HEK293 (cell line): ENCODE measurements at regions not wholly inside any gene's neighbourhood (a gene's known extent, or its start where the extent isn't known, plus 50 kb on each side); places are given as distances from the start of the nearest gene placed in this dataset.

Source experiments
- CTCF ChIA-PET: fragments of 350-600 bp; formaldehyde crosslinking; extraction: SDS; loops from one replicate; lab custom pipeline; 2021; ENCODE audit warnings: antibody characterized with exemption; lab: Yijun Ruan, JAX
- POLR2A ChIA-PET: fragments of 300-600 bp; formaldehyde crosslinking; extraction: SDS; loops from one replicate; lab custom pipeline; 2020; ENCODE audit warnings: antibody characterized with exemption, inconsistent platforms; lab: Yijun Ruan, JAX
- H3K27ac ChIP-seq: fragments of 200-500 bp; sonication (Bioruptor generic); 2 replicates; pipeline ENCODE4 v1.5.1; 2014; ENCODE audit warnings: low read depth, low read length, control low read depth, inconsistent platforms; ENCODE audit errors: extremely low read depth
- H3K36me3 ChIP-seq, 2 experiments: fragments of 200-500 bp in 1 of 2; sonication (Bioruptor generic) in 1 of 2; 1 replicate in 1 of 2; 2 replicates in 1 of 2; pipeline ENCODE4 v1.5.1; 2014 to 2017; ENCODE audit warnings: inconsistent platforms in 2 of 2, low read length in 2 of 2; ENCODE audit not compliant: control insufficient read depth in 2 of 2, insufficient read depth in 1 of 2
- H3K4me1 ChIP-seq: fragments of 200-500 bp; sonication (Bioruptor generic); 2 replicates; pipeline ENCODE4 v1.5.1; 2014; ENCODE audit warnings: mild to moderate bottlenecking, low read length, inconsistent platforms; ENCODE audit not compliant: control insufficient read depth, insufficient read depth
- H3K4me3 ChIP-seq: 2 replicates; pipeline ENCODE4 v1.5.1; 2011; ENCODE audit warnings: low read depth, mild to moderate bottlenecking, control low read depth, low read length, moderate library complexity
- H3K9me3 ChIP-seq: fragments of 200-500 bp; sonication (Bioruptor generic); 2 replicates; pipeline ENCODE4 v1.5.1; 2014; ENCODE audit warnings: low read depth, low read length, inconsistent platforms; ENCODE audit not compliant: control insufficient read depth, insufficient read depth
- BCL11B ChIP-seq: fragments of 450-650 bp; formaldehyde crosslinking; IDR thresholded peaks from 2 replicates; pipeline ENCODE4 v1.5.1; 2016; ENCODE audit warnings: low read depth, missing biosample characterization, missing genetic modification characterization
- IKZF3 ChIP-seq: fragments of 450-650 bp; IDR thresholded peaks from 2 replicates; pipeline ENCODE4 v1.5.0; 2018; ENCODE audit warnings: missing biosample characterization, mild to moderate bottlenecking, missing genetic modification characterization, moderate library complexity
- KLF16 ChIP-seq: fragments of 450-650 bp; formaldehyde crosslinking; IDR thresholded peaks from 2 replicates; pipeline ENCODE4 v1.5.1; 2017; ENCODE audit warnings: missing biosample characterization, missing genetic modification characterization
- YY1 ChIP-seq: fragments of 450-650 bp; formaldehyde crosslinking; IDR thresholded peaks from 2 replicates; pipeline ENCODE4 v1.5.1; 2018; ENCODE audit warnings: missing biosample characterization, missing genetic modification characterization
- ZBTB1 ChIP-seq: fragments of 450-650 bp; formaldehyde crosslinking; IDR thresholded peaks from 2 replicates; pipeline ENCODE4 v1.5.1; 2016; ENCODE audit warnings: missing biosample characterization, missing genetic modification characterization
- ZBTB17 ChIP-seq: fragments of 450-650 bp; formaldehyde crosslinking; IDR thresholded peaks from 2 replicates; pipeline ENCODE4 v1.5.1; 2016; ENCODE audit warnings: missing biosample characterization, missing genetic modification characterization
- ZIC2 ChIP-seq: fragments of 450-650 bp; formaldehyde crosslinking; IDR thresholded peaks from 2 replicates; pipeline ENCODE4 v1.5.1; 2016; ENCODE audit warnings: missing biosample characterization, missing genetic modification characterization
- ZNF157 ChIP-seq: fragments of 450-650 bp; formaldehyde crosslinking; IDR thresholded peaks from 2 replicates; pipeline ENCODE4 v1.5.1; 2016; ENCODE audit warnings: missing biosample characterization, missing genetic modification characterization
- ZNF366 ChIP-seq: fragments of 450-650 bp; formaldehyde crosslinking; conservative IDR thresholded peaks from 2 replicates; pipeline ENCODE4 v1.5.1; 2016; ENCODE audit warnings: missing biosample characterization, missing genetic modification characterization
- ZNF501 ChIP-seq: fragments of 450-650 bp; formaldehyde crosslinking; IDR thresholded peaks from 2 replicates; pipeline ENCODE4 v1.5.1; 2016; ENCODE audit warnings: missing biosample characterization, missing genetic modification characterization
- ZNF561 ChIP-seq: fragments of 450-650 bp; IDR thresholded peaks from 2 replicates; pipeline ENCODE4 v1.5.1; 2018; ENCODE audit warnings: missing biosample characterization, missing genetic modification characterization, borderline replicate concordance
- ZNF629 ChIP-seq: fragments of 450-650 bp; formaldehyde crosslinking; IDR thresholded peaks from 2 replicates; pipeline ENCODE4 v1.5.1; 2017; ENCODE audit warnings: missing biosample characterization, missing genetic modification characterization
- ZNF654 ChIP-seq: fragments of 450-650 bp; formaldehyde crosslinking; IDR thresholded peaks from 2 replicates; pipeline ENCODE4 v1.5.1; 2016; ENCODE audit warnings: low read depth, missing biosample characterization, missing genetic modification characterization
- ZNF660 ChIP-seq: fragments of 450-650 bp; IDR thresholded peaks from 2 replicates; pipeline ENCODE4 v1.5.1; 2018; ENCODE audit warnings: missing biosample characterization, mild to moderate bottlenecking, missing genetic modification characterization
- ZSCAN30 ChIP-seq: fragments of 450-650 bp; IDR thresholded peaks from 2 replicates; pipeline ENCODE4 v1.5.1; 2018; ENCODE audit warnings: missing biosample characterization, mild to moderate bottlenecking, missing genetic modification characterization, moderate library complexity
- ZXDB ChIP-seq: fragments of 450-650 bp; formaldehyde crosslinking; IDR thresholded peaks from 2 replicates; pipeline ENCODE4 v1.5.1; 2016; ENCODE audit warnings: missing biosample characterization, missing genetic modification characterization
- TF ChIP-seq, protein P1 (sequence below): fragments of 450-650 bp; formaldehyde crosslinking; IDR thresholded peaks from 2 replicates; pipeline ENCODE4 v1.5.1; 2016; ENCODE audit warnings: missing biosample characterization, missing genetic modification characterization
- TF ChIP-seq, protein P2 (sequence below): fragments of 450-650 bp; formaldehyde crosslinking; conservative IDR thresholded peaks from 2 replicates; pipeline ENCODE4 v1.5.1; 2016; ENCODE audit warnings: low read depth, missing biosample characterization, missing genetic modification characterization
- TF ChIP-seq, protein P3 (sequence below): IDR thresholded peaks from 2 replicates; pipeline ENCODE4 v1.6.1; 2011; ENCODE audit warnings: mild to moderate bottlenecking, low read depth, low read length, borderline replicate concordance
- TF ChIP-seq, protein P4 (sequence below): fragments of 450-650 bp; formaldehyde crosslinking; IDR thresholded peaks from 2 replicates; pipeline ENCODE4 v1.5.1; 2017; ENCODE audit warnings: missing biosample characterization, mild to moderate bottlenecking, missing genetic modification characterization, moderate library complexity
- TF ChIP-seq, protein P5 (sequence below): fragments of 450-650 bp; formaldehyde crosslinking; IDR thresholded peaks from 2 replicates; pipeline ENCODE4 v1.5.1; 2017; ENCODE audit warnings: missing biosample characterization, missing genetic modification characterization
- TF ChIP-seq, protein P6 (sequence below): fragments of 450-650 bp; formaldehyde crosslinking; IDR thresholded peaks from 2 replicates; pipeline ENCODE4 v1.5.1; 2016; ENCODE audit warnings: missing biosample characterization, missing genetic modification characterization, low read depth
- TF ChIP-seq, protein P7 (sequence below): fragments of 450-650 bp; formaldehyde crosslinking; IDR thresholded peaks from 2 replicates; pipeline ENCODE4 v1.5.1; 2016; ENCODE audit warnings: missing biosample characterization, missing genetic modification characterization

DNA sequence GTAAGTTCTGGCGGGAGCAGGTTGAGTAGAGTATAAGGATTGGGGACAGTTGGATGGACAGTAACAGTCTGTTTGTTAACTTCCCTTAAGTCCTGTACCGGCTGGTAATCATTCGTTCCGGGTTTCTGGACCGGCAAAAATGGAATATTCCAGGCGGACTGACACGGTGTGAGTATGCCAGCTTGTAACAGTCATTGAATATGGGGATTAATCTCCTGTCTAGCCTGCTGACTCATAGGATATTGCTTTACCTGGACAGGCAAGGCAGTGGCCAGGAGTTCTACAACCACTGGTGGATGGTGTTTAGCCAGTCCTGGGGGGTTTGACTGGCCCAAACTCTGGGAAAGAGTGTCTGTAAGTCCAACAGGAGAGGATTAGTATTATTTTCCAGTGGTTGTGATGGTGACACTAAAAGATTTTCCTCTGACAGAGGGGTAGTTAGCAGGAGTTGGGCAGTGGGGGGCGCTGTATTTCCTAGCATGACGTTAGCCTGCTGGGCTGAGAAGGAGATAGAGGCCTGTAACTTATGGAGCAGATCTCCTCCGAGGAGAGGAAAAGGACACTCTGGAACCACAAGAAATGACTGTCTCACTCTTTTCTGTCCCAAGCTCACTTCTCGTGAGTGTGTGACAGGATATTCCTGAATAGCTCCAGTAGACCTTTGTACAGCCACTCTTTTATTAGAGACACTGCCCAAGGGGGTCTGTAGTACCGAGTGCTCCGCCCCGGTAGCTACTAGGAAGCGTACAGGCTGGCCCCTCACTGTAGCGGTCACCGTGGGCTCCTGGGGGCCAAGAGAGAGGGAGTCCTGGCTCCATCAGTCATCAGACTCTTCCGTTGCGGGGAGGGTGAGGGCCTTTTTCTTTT, 152.2 kb downstream of the TRIM27 start:
- ChIA-PET CTCF (interaction anchor here (0.5 to 5.5 kb wide), 24 partner anchors 9 to 275 kb away, joined by 3 to 47 read pairs (median 4); partner anchors contain the start of gene TRIM27), POLR2A (interaction anchor here (2.6 kb wide), 1 partner anchor 23 kb away, joined by 6 read pairs; no protein-coding TSS in a partner anchor)
- TF ChIP-seq, protein P1, sequence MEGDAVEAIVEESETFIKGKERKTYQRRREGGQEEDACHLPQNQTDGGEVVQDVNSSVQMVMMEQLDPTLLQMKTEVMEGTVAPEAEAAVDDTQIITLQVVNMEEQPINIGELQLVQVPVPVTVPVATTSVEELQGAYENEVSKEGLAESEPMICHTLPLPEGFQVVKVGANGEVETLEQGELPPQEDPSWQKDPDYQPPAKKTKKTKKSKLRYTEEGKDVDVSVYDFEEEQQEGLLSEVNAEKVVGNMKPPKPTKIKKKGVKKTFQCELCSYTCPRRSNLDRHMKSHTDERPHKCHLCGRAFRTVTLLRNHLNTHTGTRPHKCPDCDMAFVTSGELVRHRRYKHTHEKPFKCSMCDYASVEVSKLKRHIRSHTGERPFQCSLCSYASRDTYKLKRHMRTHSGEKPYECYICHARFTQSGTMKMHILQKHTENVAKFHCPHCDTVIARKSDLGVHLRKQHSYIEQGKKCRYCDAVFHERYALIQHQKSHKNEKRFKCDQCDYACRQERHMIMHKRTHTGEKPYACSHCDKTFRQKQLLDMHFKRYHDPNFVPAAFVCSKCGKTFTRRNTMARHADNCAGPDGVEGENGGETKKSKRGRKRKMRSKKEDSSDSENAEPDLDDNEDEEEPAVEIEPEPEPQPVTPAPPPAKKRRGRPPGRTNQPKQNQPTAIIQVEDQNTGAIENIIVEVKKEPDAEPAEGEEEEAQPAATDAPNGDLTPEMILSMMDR (tag by site-specific recombination) = peak; percentile 48; the same call in 1 of the 2 replicates
- TF ChIP-seq ZBTB1 (tag by site-specific recombination) (no peak), ZNF660 (tag by site-specific recombination) (peak; percentile 45; the same call in 1 of the 2 replicates), ZIC2 (tag by site-specific recombination) (peak; percentile 41; the same call in 1 of the 2 replicates), IKZF3 (tag by site-specific recombination) (peak; percentile 73), BCL11B (no peak), ZNF654 (tag by site-specific recombination) (peak; percentile 85), ZNF157 (tag by site-specific recombination) (no peak), ZNF561 (0 out of 2 replicates have a peak, but pooled peaks have one; percentile 32), ZNF366 (tag by site-specific recombination) (0 out of 2 replicates have a peak, but pooled peaks have one; percentile 22), ZSCAN30 (peak; percentile 77), ZNF629 (tag by site-specific recombination) (peak; percentile 29), KLF16 (tag by site-specific recombination) (no peak), ZNF501 (tag by site-specific recombination) (0 out of 2 replicates have a peak, but pooled peaks have one; percentile 37), ZXDB (tag by site-specific recombination) (0 out of 2 replicates have a peak, but pooled peaks have one; percentile 29), YY1 (no peak), ZBTB17 (tag by site-specific recombination) (0 out of 2 replicates have a peak, but pooled peaks have one; percentile 27)
- TF ChIP-seq, protein P2, sequence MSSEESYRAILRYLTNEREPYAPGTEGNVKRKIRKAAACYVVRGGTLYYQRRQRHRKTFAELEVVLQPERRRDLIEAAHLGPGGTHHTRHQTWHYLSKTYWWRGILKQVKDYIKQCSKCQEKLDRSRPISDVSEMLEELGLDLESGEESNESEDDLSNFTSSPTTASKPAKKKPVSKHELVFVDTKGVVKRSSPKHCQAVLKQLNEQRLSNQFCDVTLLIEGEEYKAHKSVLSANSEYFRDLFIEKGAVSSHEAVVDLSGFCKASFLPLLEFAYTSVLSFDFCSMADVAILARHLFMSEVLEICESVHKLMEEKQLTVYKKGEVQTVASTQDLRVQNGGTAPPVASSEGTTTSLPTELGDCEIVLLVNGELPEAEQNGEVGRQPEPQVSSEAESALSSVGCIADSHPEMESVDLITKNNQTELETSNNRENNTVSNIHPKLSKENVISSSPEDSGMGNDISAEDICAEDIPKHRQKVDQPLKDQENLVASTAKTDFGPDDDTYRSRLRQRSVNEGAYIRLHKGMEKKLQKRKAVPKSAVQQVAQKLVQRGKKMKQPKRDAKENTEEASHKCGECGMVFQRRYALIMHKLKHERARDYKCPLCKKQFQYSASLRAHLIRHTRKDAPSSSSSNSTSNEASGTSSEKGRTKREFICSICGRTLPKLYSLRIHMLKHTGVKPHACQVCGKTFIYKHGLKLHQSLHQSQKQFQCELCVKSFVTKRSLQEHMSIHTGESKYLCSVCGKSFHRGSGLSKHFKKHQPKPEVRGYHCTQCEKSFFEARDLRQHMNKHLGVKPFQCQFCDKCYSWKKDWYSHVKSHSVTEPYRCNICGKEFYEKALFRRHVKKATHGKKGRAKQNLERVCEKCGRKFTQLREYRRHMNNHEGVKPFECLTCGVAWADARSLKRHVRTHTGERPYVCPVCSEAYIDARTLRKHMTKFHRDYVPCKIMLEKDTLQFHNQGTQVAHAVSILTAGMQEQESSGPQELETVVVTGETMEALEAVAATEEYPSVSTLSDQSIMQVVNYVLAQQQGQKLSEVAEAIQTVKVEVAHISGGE = no peak
- TF ChIP-seq, protein P3, sequence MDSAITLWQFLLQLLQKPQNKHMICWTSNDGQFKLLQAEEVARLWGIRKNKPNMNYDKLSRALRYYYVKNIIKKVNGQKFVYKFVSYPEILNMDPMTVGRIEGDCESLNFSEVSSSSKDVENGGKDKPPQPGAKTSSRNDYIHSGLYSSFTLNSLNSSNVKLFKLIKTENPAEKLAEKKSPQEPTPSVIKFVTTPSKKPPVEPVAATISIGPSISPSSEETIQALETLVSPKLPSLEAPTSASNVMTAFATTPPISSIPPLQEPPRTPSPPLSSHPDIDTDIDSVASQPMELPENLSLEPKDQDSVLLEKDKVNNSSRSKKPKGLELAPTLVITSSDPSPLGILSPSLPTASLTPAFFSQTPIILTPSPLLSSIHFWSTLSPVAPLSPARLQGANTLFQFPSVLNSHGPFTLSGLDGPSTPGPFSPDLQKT = no peak
- TF ChIP-seq, protein P4, sequence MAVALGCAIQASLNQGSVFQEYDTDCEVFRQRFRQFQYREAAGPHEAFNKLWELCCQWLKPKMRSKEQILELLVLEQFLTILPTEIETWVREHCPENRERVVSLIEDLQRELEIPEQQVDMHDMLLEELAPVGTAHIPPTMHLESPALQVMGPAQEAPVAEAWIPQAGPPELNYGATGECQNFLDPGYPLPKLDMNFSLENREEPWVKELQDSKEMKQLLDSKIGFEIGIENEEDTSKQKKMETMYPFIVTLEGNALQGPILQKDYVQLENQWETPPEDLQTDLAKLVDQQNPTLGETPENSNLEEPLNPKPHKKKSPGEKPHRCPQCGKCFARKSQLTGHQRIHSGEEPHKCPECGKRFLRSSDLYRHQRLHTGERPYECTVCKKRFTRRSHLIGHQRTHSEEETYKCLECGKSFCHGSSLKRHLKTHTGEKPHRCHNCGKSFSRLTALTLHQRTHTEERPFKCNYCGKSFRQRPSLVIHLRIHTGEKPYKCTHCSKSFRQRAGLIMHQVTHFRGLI (tag by site-specific recombination) = peak; percentile 31; the same call in 1 of the 2 replicates
- TF ChIP-seq, protein P5, sequence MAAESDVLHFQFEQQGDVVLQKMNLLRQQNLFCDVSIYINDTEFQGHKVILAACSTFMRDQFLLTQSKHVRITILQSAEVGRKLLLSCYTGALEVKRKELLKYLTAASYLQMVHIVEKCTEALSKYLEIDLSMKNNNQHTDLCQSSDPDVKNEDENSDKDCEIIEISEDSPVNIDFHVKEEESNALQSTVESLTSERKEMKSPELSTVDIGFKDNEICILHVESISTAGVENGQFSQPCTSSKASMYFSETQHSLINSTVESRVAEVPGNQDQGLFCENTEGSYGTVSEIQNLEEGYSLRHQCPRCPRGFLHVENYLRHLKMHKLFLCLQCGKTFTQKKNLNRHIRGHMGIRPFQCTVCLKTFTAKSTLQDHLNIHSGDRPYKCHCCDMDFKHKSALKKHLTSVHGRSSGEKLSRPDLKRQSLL (tag by site-specific recombination) = peak; percentile 93
- TF ChIP-seq, protein P6, sequence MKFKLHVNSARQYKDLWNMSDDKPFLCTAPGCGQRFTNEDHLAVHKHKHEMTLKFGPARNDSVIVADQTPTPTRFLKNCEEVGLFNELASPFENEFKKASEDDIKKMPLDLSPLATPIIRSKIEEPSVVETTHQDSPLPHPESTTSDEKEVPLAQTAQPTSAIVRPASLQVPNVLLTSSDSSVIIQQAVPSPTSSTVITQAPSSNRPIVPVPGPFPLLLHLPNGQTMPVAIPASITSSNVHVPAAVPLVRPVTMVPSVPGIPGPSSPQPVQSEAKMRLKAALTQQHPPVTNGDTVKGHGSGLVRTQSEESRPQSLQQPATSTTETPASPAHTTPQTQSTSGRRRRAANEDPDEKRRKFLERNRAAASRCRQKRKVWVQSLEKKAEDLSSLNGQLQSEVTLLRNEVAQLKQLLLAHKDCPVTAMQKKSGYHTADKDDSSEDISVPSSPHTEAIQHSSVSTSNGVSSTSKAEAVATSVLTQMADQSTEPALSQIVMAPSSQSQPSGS (tag by site-specific recombination) = peak; percentile 77
- TF ChIP-seq, protein P7, sequence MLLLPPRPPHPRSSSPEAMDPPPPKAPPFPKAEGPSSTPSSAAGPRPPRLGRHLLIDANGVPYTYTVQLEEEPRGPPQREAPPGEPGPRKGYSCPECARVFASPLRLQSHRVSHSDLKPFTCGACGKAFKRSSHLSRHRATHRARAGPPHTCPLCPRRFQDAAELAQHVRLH (tag by site-specific recombination) = peak; percentile 39; the same call in 1 of the 2 replicates
- no peak overlapping the region for H3K4me3 ChIP-seq
- no peaks in the 10 kb centered on the region for H3K9me3 ChIP-seq
- peaks cover 14% of the 10 kb centered on the region for H3K4me1 ChIP-seq
- peaks cover 0 to 4% of the 10 kb centered on the region in 2 experiments; a peak in 1 of 3 replicates for H3K36me3 ChIP-seq
- H3K27ac ChIP-seq = peak overlapping the region; percentile 1; the same call in 1 of the 2 replicates
